ENCODE measurements at regions not wholly inside any gene's neighbourhood (a gene's known extent, or its start where the extent isn't known, plus 50 kb on each side); places are given as distances from the start of the nearest gene placed in this dataset.

DNA sequence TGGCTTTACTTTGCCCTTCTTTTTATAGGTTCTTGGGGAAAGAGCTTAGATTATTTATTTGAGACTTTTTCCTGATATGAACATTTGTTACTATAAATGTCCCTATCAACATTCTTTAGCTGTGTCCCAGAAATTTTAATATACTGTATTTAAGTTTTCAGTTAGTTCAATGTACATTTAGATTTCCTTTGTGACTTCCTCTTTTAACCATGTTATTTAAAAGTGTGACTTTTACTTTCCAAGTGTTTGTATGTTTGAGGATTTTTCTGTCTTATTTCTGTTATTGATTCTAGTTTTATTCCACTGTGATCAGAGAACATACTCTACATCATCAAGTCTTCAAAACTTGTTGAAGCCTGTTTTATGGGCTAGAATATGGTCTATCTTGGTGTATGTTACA is 72.7 kb upstream of the SPRY2 start:
- H4K20me1 ChIP-seq (ENCODE audit: insufficient read depth) = no peaks in the 10 kb centered on the region
- H3K4me2 ChIP-seq = no peak overlapping the region
- no peaks in the 10 kb centered on the region for H3K4me1 ChIP-seq (ENCODE audit: low read depth, poor library complexity, severe bottlenecking)

DNA sequence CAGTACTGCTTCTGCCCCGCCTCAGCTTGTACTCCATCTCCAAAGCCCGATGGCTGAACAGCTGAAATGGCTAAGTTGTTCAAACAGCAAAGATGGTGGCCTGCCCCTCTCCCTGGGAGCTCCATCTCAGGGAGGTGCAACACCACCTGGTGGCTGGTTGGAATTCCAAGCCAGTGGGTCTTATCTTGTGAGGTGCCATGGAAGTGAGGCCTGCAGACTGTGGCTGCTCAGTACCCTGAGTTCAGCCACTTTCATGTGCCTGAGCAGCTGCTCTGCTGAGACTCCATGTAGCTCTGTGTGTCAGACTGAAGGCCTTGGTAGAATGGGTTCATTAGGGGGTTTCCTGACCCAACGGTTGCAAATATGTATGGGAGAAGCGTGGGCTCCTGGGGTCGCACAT is 67.3 kb upstream of the SPRY2 start:
- no peaks in the 10 kb centered on the region for H3K36me3 ChIP-seq (ENCODE audit: insufficient read depth)
- H3K27me3 ChIP-seq (ENCODE audit: insufficient read depth, low read depth) = no peaks in the 10 kb centered on the region
- no peak overlapping the region for H3K4me3 ChIP-seq (IDR thresholded peaks at IDR 0.05; ENCODE audit: insufficient read depth, low read depth, low read length)
- no peaks in the 10 kb centered on the region for H3K4me1 ChIP-seq (ENCODE audit: low read depth, poor library complexity, severe bottlenecking)
- no peaks in the 10 kb centered on the region for H4K20me1 ChIP-seq (ENCODE audit: insufficient read depth)
- H3K9ac ChIP-seq = no peak overlapping the region
- H3K79me2 ChIP-seq (ENCODE audit: insufficient read depth, low read depth) = no peaks in the 10 kb centered on the region
- H2AFZ ChIP-seq (ENCODE audit: low read depth) = no peak overlapping the region
- H3K4me2 ChIP-seq = no peak overlapping the region
- TF ChIP-seq, protein P1, sequence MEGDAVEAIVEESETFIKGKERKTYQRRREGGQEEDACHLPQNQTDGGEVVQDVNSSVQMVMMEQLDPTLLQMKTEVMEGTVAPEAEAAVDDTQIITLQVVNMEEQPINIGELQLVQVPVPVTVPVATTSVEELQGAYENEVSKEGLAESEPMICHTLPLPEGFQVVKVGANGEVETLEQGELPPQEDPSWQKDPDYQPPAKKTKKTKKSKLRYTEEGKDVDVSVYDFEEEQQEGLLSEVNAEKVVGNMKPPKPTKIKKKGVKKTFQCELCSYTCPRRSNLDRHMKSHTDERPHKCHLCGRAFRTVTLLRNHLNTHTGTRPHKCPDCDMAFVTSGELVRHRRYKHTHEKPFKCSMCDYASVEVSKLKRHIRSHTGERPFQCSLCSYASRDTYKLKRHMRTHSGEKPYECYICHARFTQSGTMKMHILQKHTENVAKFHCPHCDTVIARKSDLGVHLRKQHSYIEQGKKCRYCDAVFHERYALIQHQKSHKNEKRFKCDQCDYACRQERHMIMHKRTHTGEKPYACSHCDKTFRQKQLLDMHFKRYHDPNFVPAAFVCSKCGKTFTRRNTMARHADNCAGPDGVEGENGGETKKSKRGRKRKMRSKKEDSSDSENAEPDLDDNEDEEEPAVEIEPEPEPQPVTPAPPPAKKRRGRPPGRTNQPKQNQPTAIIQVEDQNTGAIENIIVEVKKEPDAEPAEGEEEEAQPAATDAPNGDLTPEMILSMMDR (conservative IDR thresholded peaks at IDR 0.05; ENCODE audit: low read depth, low read length) = no peak
- no peak overlapping the region for H3K27ac ChIP-seq

More for the DNA sequence above, 72.7 kb upstream of the SPRY2 start:
- Histone ChIP-seq H3K27me3 (ENCODE audit: insufficient read depth, low read depth) (no peaks in the 10 kb centered on the region), H3K4me3 (IDR thresholded peaks at IDR 0.05; ENCODE audit: insufficient read depth, low read depth, low read length) (no peak overlapping the region), H3K36me3 (ENCODE audit: insufficient read depth) (no peaks in the 10 kb centered on the region), H3K79me2 (ENCODE audit: insufficient read depth, low read depth) (no peaks in the 10 kb centered on the region), H3K9ac (no peak overlapping the region), H2AFZ (ENCODE audit: low read depth) (no peak overlapping the region), H3K27ac (no peak overlapping the region)
- TF ChIP-seq, protein P1 (conservative IDR thresholded peaks at IDR 0.05; ENCODE audit: low read depth, low read length) = no peak

DNA sequence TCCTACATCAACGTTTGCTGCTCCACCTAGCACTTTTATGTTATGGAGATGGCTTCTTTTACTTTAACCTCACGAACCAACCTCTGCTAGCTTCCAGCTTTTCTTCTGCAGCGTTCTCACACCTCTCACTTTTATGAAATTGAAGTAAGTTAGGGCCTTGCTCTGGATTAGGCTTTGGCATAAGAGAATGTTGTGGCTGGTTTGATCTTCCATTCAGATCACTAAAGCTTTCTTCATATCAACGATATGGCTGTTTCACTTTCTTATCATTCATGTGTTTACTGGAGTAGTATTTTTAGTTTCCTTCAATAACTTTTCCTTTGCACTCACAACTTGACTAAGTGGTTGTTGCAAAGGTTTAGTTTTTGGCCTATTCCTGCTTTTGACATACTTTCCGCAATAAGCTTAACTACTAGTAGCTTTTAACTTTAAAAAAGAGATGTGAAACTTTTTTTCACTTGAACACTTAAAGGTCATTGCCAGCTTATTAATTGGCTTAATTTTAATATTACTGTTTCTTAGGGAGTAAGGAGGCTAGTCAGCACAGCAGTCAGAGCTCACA is 60.0 kb upstream of the SPRY2 start:
- Histone ChIP-seq H3K4me3 (IDR thresholded peaks at IDR 0.05; ENCODE audit: insufficient read depth, low read depth, low read length) (no peak overlapping the region), H4K20me1 (ENCODE audit: insufficient read depth) (no peaks in the 10 kb centered on the region), H3K4me2 (no peak overlapping the region), H2AFZ (ENCODE audit: low read depth) (no peak overlapping the region), H3K27ac (no peak overlapping the region), H3K36me3 (ENCODE audit: insufficient read depth) (no peaks in the 10 kb centered on the region), H3K79me2 (ENCODE audit: insufficient read depth, low read depth) (no peaks in the 10 kb centered on the region), H3K4me1 (ENCODE audit: low read depth, poor library complexity, severe bottlenecking) (no peaks in the 10 kb centered on the region), H3K9ac (no peak overlapping the region), H3K27me3 (ENCODE audit: insufficient read depth, low read depth) (no peaks in the 10 kb centered on the region)
- TF ChIP-seq, protein P1 (conservative IDR thresholded peaks at IDR 0.05; ENCODE audit: low read depth, low read length) = no peak

DNA sequence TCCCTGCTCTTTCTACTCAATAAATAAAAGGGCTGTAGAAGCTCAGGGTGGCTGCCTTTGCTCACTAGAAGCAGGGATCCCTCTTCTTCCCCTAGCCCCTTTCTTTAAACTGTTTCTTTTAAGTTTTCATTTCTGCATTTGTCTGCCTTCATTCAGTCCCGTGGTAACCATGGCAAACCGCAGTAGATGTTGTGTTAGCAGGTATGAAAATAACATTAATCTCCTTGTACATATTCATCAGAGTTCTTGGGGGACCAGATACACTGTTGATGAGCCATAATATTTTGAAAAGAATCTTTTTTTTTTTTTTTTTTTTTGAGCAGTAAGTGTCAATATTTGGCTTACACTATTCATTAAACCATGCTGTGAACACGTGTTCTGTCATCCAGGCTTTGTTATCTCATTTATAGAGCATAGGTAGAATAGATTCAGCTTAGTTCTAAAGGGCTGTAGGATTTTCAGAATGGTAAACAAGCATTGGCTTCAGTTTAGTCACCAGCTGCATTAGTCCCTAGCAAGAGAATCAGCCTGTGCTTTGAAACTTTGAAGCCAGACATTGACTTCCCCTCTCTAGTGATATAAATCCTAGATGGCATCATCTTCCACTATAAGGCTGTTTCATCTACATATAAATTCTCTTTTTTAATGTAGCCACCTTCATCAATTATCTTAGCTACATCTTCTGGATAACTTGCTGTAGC is 59.4 kb upstream of the SPRY2 start:
- Histone ChIP-seq H4K20me1 (ENCODE audit: insufficient read depth) (no peaks in the 10 kb centered on the region), H3K4me2 (no peak overlapping the region), H3K27ac (no peak overlapping the region), H3K27me3 (ENCODE audit: insufficient read depth, low read depth) (no peaks in the 10 kb centered on the region), H3K4me3 (IDR thresholded peaks at IDR 0.05; ENCODE audit: insufficient read depth, low read depth, low read length) (no peak overlapping the region), H3K9ac (no peak overlapping the region), H3K36me3 (ENCODE audit: insufficient read depth) (no peaks in the 10 kb centered on the region), H3K4me1 (ENCODE audit: low read depth, poor library complexity, severe bottlenecking) (no peaks in the 10 kb centered on the region), H3K79me2 (ENCODE audit: insufficient read depth, low read depth) (no peaks in the 10 kb centered on the region), H2AFZ (ENCODE audit: low read depth) (no peak overlapping the region)
- TF ChIP-seq, protein P1 (conservative IDR thresholded peaks at IDR 0.05; ENCODE audit: low read depth, low read length) = no peak

Measured in KMS-11 (cell line).